ENCODE measurements at regions not wholly inside any gene's neighbourhood (a gene's known extent, or its start where the extent isn't known, plus 50 kb on each side); places are given as distances from the start of the nearest gene placed in this dataset.

GRCh38 chr1:208895820-208896219, 651.6 kb upstream of the PLXNA2 start:
- no peaks in the 10 kb centered on the region for H3K4me1 ChIP-seq (ENCODE audit: insufficient read depth, poor library complexity, severe bottlenecking)
- ATAC-seq (ENCODE audit: low read depth) (no peak), DNase-seq (ENCODE audit: low spot score) (no peak)
- TF ChIP-seq CTCF (IDR thresholded peaks at IDR 0.05; ENCODE audit: poor library complexity, severe bottlenecking), result no peak
- H3K4me3 ChIP-seq (ENCODE audit: severe bottlenecking), result no peak overlapping the region
- H3K36me3 ChIP-seq (ENCODE audit: low read depth), result no peaks in the 10 kb centered on the region
- H3K27ac ChIP-seq (ENCODE audit: poor library complexity, severe bottlenecking), result no peak overlapping the region
- no peaks in the 10 kb centered on the region for H3K9me3 ChIP-seq (ENCODE audit: severe bottlenecking)
- H3K27me3 ChIP-seq (ENCODE audit: insufficient read depth, poor library complexity, severe bottlenecking), result no peaks in the 10 kb centered on the region

GRCh38 chr1:208896768-208897167, 652.6 kb upstream of the PLXNA2 start:
- no peaks in the 10 kb centered on the region for H3K27me3 ChIP-seq (ENCODE audit: insufficient read depth, poor library complexity, severe bottlenecking)
- H3K9me3 ChIP-seq (ENCODE audit: severe bottlenecking), result no peaks in the 10 kb centered on the region
- TF ChIP-seq CTCF (IDR thresholded peaks at IDR 0.05; ENCODE audit: poor library complexity, severe bottlenecking), result no peak
- H3K27ac ChIP-seq (ENCODE audit: poor library complexity, severe bottlenecking), result no peak overlapping the region
- no peaks in the 10 kb centered on the region for H3K36me3 ChIP-seq (ENCODE audit: low read depth)
- DNase-seq (ENCODE audit: low spot score) (no peak), ATAC-seq (ENCODE audit: low read depth) (no peak)
- H3K4me1 ChIP-seq (ENCODE audit: insufficient read depth, poor library complexity, severe bottlenecking), result no peaks in the 10 kb centered on the region
- no peak overlapping the region for H3K4me3 ChIP-seq (ENCODE audit: severe bottlenecking)

- no peak for TF ChIP-seq CTCF (IDR thresholded peaks at IDR 0.05; ENCODE audit: poor library complexity, severe bottlenecking)
- Histone ChIP-seq H3K9me3 (ENCODE audit: severe bottlenecking) (no peaks in the 10 kb centered on the region), H3K27ac (ENCODE audit: poor library complexity, severe bottlenecking) (no peak overlapping the region), H3K36me3 (ENCODE audit: low read depth) (no peaks in the 10 kb centered on the region), H3K27me3 (ENCODE audit: insufficient read depth, poor library complexity, severe bottlenecking) (no peaks in the 10 kb centered on the region), H3K4me1 (ENCODE audit: insufficient read depth, poor library complexity, severe bottlenecking) (no peaks in the 10 kb centered on the region), H3K4me3 (ENCODE audit: severe bottlenecking) (no peak overlapping the region)
- DNase-seq (ENCODE audit: low spot score) (no peak), ATAC-seq (ENCODE audit: low read depth) (no peak)
These were observed 655.3 kb upstream of the PLXNA2 start for GRCh38 chr1:208899438-208899837.

GRCh38 chr1:208903251-208903905, 659.2 kb upstream of the PLXNA2 start:
- no peak for DNase-seq (ENCODE audit: low spot score)
- TF ChIP-seq CTCF (IDR thresholded peaks at IDR 0.05; ENCODE audit: poor library complexity, severe bottlenecking), result no peak
- H3K4me1 ChIP-seq (ENCODE audit: insufficient read depth, poor library complexity, severe bottlenecking), result no peaks in the 10 kb centered on the region
- no peaks in the 10 kb centered on the region for H3K36me3 ChIP-seq (ENCODE audit: low read depth)
- H3K27ac ChIP-seq (ENCODE audit: poor library complexity, severe bottlenecking), result no peak overlapping the region
- no peak for ATAC-seq (ENCODE audit: low read depth)
- H3K9me3 ChIP-seq (ENCODE audit: severe bottlenecking), result no peaks in the 10 kb centered on the region
- no peaks in the 10 kb centered on the region for H3K27me3 ChIP-seq (ENCODE audit: insufficient read depth, poor library complexity, severe bottlenecking)
- no peak overlapping the region for H3K4me3 ChIP-seq (ENCODE audit: severe bottlenecking)

- no peak overlapping the region for H3K4me3 ChIP-seq (ENCODE audit: severe bottlenecking)
- no peak for DNase-seq (ENCODE audit: low spot score)
- H3K4me1 ChIP-seq (ENCODE audit: insufficient read depth, poor library complexity, severe bottlenecking), result no peaks in the 10 kb centered on the region
- no peaks in the 10 kb centered on the region for H3K36me3 ChIP-seq (ENCODE audit: low read depth)
- no peak overlapping the region for H3K27ac ChIP-seq (ENCODE audit: poor library complexity, severe bottlenecking)
- TF ChIP-seq CTCF (IDR thresholded peaks at IDR 0.05; ENCODE audit: poor library complexity, severe bottlenecking), result no peak
- no peak for ATAC-seq (ENCODE audit: low read depth)
- H3K9me3 ChIP-seq (ENCODE audit: severe bottlenecking), result no peaks in the 10 kb centered on the region
- no peaks in the 10 kb centered on the region for H3K27me3 ChIP-seq (ENCODE audit: insufficient read depth, poor library complexity, severe bottlenecking)
These were observed 663.6 kb upstream of the PLXNA2 start for GRCh38 chr1:208907790-208908189.

Measured in RWPE2 (cell line).